ENCODE measurements at regions not wholly inside any gene's neighbourhood (a gene's known extent, or its start where the extent isn't known, plus 50 kb on each side); places are given as distances from the start of the nearest gene placed in this dataset.

GRCh38 chr2:239720361-239721360, 304.5 kb downstream of the NDUFA10 start:
- TF ChIP-seq GATA2 (IDR thresholded peaks at IDR 0.05; ENCODE audit: low read depth, low read length) = no peak
- no peak for TF ChIP-seq GATA3 (IDR thresholded peaks at IDR 0.05; ENCODE audit: low read depth, low read length)

All from SH-SY5Y (cell line).